ENCODE measurements at regions not wholly inside any gene's neighbourhood (a gene's known extent, or its start where the extent isn't known, plus 50 kb on each side); places are given as distances from the start of the nearest gene placed in this dataset.

- no peak for TF ChIP-seq POLR2A (IDR thresholded peaks at IDR 0.05)
- TF ChIP-seq CTCF (IDR thresholded peaks at IDR 0.05), result no peak
These were observed 229.9 kb downstream of the EFCAB11 start for GRCh38 chr14:89724628-89724960.

Measured in body of pancreas (tissue), 4 donors.